Testis (tissue), 2 donors: ENCODE measurements at regions not wholly inside any gene's neighbourhood (a gene's known extent, or its start where the extent isn't known, plus 50 kb on each side); places are given as distances from the start of the nearest gene placed in this dataset.

Source experiments
- POLR2A ChIP-seq: fragments of 450-650 bp; IDR thresholded peaks from one replicate; pipeline ENCODE4 v1.6.1; 2017; ENCODE audit warnings: antibody characterized with exemption, mild to moderate bottlenecking, moderate library complexity
- TF ChIP-seq, protein P1 (sequence below), 3 experiments: fragments of 450-650 bp in 2 of 3; fragments of 200-600 bp in 1 of 3; sonication (generic) in 1 of 3; IDR thresholded peaks; one replicate each; pipeline ENCODE4 v1.5.1; 2016 to 2019; ENCODE audit warnings: antibody characterized with exemption in 3 of 3, mild to moderate bottlenecking in 2 of 3, moderate library complexity in 1 of 3

DNA sequence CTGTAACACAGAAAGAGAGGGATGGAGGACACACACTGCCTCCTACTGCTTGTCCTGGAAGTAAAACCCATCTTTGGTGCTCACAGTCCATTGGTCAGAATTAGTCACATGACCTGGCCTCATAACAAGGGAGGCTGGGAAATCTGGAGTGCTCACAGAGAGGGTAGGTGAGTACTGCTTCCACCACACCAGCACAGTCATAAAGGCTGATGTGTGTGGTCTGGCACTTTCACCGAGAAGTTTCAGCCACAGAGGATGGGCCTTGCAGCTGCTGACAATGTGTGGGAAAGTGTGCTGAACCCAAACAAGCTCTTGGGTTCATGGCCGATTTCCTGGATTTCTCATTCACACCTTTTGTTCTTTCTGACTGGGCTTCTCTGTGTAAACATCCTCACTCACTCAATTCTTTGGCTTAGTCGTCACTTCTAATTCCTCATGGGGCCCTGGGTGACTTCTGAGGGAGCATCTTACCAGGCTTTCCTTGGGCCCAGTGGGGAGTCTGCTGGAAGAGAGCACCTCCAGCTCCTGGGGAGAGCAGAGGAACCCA is 100.7 kb downstream of the ASB7 start:
- TF ChIP-seq, protein P1, sequence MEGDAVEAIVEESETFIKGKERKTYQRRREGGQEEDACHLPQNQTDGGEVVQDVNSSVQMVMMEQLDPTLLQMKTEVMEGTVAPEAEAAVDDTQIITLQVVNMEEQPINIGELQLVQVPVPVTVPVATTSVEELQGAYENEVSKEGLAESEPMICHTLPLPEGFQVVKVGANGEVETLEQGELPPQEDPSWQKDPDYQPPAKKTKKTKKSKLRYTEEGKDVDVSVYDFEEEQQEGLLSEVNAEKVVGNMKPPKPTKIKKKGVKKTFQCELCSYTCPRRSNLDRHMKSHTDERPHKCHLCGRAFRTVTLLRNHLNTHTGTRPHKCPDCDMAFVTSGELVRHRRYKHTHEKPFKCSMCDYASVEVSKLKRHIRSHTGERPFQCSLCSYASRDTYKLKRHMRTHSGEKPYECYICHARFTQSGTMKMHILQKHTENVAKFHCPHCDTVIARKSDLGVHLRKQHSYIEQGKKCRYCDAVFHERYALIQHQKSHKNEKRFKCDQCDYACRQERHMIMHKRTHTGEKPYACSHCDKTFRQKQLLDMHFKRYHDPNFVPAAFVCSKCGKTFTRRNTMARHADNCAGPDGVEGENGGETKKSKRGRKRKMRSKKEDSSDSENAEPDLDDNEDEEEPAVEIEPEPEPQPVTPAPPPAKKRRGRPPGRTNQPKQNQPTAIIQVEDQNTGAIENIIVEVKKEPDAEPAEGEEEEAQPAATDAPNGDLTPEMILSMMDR (IDR thresholded peaks at IDR 0.05): no peak
- TF ChIP-seq POLR2A: no peak
